Chondrocyte (in vitro differentiated cells): ENCODE measurements at regions not wholly inside any gene's neighbourhood (a gene's known extent, or its start where the extent isn't known, plus 50 kb on each side); places are given as distances from the start of the nearest gene placed in this dataset.

Experiments used
- DNase-seq: peaks from one replicate; pipeline ENCODE4 v3.0.0; 2021; ENCODE audit warnings: mixed read lengths, low spot score
- H3K27ac Mint-ChIP-seq: one replicate; pipeline ENCODE4 v1.8.0; 2021; ENCODE audit warnings: mild to moderate bottlenecking, moderate library complexity, mixed read lengths; ENCODE audit not compliant: unreplicated experiment
- H3K27me3 Mint-ChIP-seq: 2 replicates; pipeline ENCODE4 v1.8.0; 2021; ENCODE audit warnings: low read depth, mixed read lengths
- H3K36me3 Mint-ChIP-seq: 2 replicates; pipeline ENCODE4 v1.8.0; 2021; ENCODE audit warnings: low read depth, mixed read lengths
- H3K4me1 Mint-ChIP-seq: 2 replicates; pipeline ENCODE4 v1.8.0; 2021; ENCODE audit warnings: low read depth, mild to moderate bottlenecking, mixed read lengths
- H3K4me3 Mint-ChIP-seq: one replicate; pipeline ENCODE4 v1.8.0; 2021; ENCODE audit warnings: mild to moderate bottlenecking, moderate library complexity, mixed read lengths; ENCODE audit not compliant: unreplicated experiment
- H3K9me3 Mint-ChIP-seq: 2 replicates; pipeline ENCODE4 v1.8.0; 2021; ENCODE audit warnings: low read depth, mixed read lengths
- TF ChIP-seq, protein P1 (sequence below): fragments of 200-600 bp; sonication (generic); IDR thresholded peaks from 2 replicates; pipeline ENCODE4 v1.5.0; 2021; ENCODE audit warnings: antibody characterized with exemption, mild to moderate bottlenecking, moderate library complexity

DNA sequence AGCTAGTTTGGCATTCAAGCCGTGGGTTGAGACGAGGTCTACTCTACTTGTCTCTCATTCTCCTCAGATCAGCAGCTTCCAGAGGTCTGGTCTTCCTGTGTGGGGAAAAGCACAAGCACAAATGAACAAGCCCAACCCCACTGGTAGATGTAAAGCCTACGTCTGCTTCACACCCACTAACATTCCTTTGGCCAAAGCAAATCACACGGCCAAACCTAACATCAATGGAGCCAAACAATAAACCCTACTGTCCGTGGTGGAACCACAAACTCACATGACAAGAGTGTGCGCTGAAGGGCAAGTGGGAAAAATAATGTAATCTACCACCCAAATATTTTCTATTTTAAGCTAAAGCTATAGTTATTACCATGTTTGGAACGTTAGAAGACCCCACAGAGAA, 179.3 kb upstream of the MGAT5 start:
- Mint-ChIP-seq H3K36me3 (no peaks in the 10 kb centered on the region), H3K4me1 (no peaks in the 10 kb centered on the region), H3K27ac (no peak overlapping the region), H3K4me3 (no peak overlapping the region), H3K27me3 (peaks cover 4% of the 10 kb centered on the region), H3K9me3 (peaks cover 3% of the 10 kb centered on the region)
- DNase-seq = no peak
- TF ChIP-seq, protein P1, sequence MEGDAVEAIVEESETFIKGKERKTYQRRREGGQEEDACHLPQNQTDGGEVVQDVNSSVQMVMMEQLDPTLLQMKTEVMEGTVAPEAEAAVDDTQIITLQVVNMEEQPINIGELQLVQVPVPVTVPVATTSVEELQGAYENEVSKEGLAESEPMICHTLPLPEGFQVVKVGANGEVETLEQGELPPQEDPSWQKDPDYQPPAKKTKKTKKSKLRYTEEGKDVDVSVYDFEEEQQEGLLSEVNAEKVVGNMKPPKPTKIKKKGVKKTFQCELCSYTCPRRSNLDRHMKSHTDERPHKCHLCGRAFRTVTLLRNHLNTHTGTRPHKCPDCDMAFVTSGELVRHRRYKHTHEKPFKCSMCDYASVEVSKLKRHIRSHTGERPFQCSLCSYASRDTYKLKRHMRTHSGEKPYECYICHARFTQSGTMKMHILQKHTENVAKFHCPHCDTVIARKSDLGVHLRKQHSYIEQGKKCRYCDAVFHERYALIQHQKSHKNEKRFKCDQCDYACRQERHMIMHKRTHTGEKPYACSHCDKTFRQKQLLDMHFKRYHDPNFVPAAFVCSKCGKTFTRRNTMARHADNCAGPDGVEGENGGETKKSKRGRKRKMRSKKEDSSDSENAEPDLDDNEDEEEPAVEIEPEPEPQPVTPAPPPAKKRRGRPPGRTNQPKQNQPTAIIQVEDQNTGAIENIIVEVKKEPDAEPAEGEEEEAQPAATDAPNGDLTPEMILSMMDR = no peak

DNA sequence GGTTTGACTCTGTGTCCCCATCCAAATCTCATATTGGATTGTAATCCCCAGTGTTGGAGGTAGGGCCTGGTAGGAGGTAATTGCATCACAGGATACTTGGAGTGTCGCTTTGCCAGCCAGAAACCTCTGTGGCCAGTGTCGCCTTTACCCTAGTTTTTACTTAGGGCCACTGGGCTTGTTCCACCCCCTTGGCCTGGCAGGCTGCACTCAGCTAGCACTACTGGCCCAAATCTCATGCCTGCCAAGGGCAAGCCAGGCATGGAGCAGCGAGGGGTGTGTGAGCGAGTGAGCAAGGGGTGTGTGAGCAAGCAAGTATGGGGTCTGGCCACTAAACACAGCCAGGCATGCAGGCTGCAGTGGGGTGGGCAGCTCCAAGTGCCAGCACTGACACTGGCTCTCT, 178.7 kb upstream of the MGAT5 start:
- no peaks in the 10 kb centered on the region for H3K36me3 Mint-ChIP-seq
- DNase-seq = no peak
- H3K4me3 Mint-ChIP-seq = no peak overlapping the region
- TF ChIP-seq, protein P1 = no peak
- H3K27ac Mint-ChIP-seq = no peak overlapping the region
- no peaks in the 10 kb centered on the region for H3K4me1 Mint-ChIP-seq
- H3K27me3 Mint-ChIP-seq = peaks cover 4% of the 10 kb centered on the region
- no peaks in the 10 kb centered on the region for H3K9me3 Mint-ChIP-seq

DNA sequence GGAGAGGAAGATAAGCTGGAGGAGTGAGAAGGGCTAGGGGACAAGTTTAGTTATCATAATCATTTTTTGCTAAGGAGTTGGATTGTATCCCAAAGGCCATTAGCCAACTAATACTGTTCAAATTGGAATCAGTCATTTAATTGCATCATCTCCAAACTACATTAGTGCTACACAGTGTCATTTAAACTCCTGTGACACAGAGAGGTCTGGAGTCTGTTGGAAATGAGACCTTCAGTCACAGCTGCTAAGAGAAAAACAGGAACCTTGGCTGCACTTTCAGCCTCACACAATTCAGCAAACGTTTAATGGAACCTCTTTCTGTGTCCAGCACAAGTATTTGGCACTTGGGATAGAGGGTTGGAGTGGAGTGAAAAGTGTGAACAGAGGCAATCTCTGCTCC, 175.5 kb upstream of the MGAT5 start:
- no peaks in the 10 kb centered on the region for H3K36me3 Mint-ChIP-seq
- H3K27me3 Mint-ChIP-seq = peaks cover 11% of the 10 kb centered on the region
- no peaks in the 10 kb centered on the region for H3K4me1 Mint-ChIP-seq
- no peaks in the 10 kb centered on the region for H3K9me3 Mint-ChIP-seq
- H3K27ac Mint-ChIP-seq = no peak overlapping the region
- TF ChIP-seq, protein P1 = no peak
- no peak for DNase-seq
- no peak overlapping the region for H3K4me3 Mint-ChIP-seq

DNA sequence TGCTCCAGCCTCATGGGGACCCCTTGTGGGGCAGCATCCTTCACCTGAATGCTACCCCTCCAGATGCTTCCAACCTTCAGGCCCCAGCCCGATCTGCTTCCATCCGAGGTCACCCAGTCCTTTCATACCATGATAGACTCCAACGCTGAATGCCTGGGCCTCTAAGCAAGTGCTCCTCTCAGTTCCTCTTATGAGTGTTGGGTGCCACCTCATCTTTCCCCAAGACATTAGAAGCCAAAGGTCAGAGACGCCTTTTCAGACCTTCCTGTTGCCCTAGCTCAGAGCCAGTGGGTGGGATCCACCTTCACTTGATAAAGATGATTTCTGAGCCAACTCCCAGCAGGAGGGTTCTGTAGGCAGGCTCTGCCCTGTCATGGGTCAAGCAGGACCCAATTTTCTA, 174.5 kb upstream of the MGAT5 start:
- no peak overlapping the region for H3K4me3 Mint-ChIP-seq
- H3K4me1 Mint-ChIP-seq = no peaks in the 10 kb centered on the region
- H3K27me3 Mint-ChIP-seq = peaks cover 11% of the 10 kb centered on the region

DNA sequence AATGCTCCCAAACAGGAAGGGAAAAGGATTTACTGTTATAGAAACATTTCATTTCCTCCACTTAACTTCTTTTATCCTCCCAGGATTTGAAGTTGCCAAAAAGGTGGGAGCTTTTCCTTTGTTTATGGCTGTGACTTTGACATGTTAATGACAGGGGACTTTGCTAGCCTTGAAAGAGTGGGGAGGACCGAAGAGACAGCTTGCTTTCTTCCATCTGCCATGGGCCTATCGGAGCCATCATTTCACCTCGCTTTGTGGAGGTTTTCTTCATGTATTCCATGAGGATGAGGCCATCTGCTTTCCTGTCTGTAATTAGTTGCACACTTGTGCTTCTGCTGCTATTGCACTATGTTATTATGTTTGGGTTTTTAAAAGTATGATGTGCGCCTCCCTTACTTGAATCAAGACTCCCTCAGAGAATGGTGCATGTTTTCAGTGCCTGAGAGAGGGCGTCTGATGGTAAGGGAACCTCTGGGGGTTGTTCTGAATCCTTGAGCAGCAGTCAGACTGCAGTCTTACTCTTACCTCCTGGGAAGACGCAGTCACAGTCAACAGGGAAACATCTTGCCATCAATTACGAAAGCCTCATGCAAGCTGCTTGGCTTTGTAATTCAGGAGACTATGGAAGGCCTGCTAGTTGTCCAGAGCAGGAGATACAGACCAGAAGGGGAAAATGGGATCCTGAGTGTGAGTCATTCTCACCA, 173.3 kb upstream of the MGAT5 start:
- TF ChIP-seq, protein P1 = no peak
- no peaks in the 10 kb centered on the region for H3K36me3 Mint-ChIP-seq
- no peak overlapping the region for H3K27ac Mint-ChIP-seq
- no peak for DNase-seq
- H3K4me3 Mint-ChIP-seq = no peak overlapping the region
- H3K4me1 Mint-ChIP-seq = no peaks in the 10 kb centered on the region
- H3K9me3 Mint-ChIP-seq = no peaks in the 10 kb centered on the region
- peaks cover 11% of the 10 kb centered on the region for H3K27me3 Mint-ChIP-seq

More for the DNA sequence above, 174.5 kb upstream of the MGAT5 start:
- no peaks in the 10 kb centered on the region for H3K36me3 Mint-ChIP-seq
- TF ChIP-seq, protein P1 = no peak
- DNase-seq = no peak
- no peaks in the 10 kb centered on the region for H3K9me3 Mint-ChIP-seq
- no peak overlapping the region for H3K27ac Mint-ChIP-seq
